NCI-H2029 treated with DMSO at 0.1 percent for 48 hours (cell line): ENCODE measurements at regions not wholly inside any gene's neighbourhood (a gene's known extent, or its start where the extent isn't known, plus 50 kb on each side); places are given as distances from the start of the nearest gene placed in this dataset.

ENCODE experiments used
- DNase-seq: peaks from one replicate; lab custom pipeline; 2025; lab: John Stamatoyannopoulos, UW

DNA sequence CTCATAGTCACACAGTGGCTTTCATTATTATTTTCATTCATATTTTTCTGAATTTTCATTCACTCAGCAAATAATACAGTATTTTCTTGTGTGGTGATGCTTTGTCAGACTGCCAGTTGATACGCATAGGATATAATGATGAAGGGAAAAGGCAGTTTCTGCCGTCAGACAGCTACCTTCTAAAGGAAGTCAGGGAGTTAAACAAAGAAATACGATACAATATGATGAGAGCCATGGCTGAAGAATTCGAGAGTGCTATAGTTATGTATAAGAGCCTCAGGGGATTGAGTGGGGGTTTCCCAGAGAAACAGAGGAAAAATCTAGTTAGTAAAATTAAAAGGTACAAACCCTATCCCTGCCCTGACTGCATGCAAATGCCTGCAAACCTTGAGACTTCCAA lies 479.1 kb downstream of the OLFM4 start:
- DNase-seq: no peak

DNA sequence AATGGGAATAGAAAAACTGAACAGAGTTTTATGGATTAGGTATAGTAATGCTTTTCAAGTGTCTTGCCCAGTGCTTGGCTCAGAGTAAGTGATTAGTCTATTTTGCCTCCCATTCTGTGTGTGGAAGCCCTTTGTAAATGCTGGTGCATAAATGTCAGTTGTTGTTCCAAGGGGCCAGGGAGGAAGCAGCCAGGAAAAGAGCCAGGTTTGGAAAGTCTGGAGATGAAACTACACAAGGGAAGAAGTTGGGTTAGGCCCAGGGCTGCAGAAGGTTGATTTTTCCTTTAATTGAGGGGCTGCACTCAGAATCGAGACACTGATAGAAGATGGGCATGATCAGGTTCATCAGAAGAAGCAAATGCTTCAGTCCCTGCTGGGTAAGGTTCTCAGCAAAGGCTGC lies 484.0 kb downstream of the OLFM4 start:
- DNase-seq: no peak

DNA sequence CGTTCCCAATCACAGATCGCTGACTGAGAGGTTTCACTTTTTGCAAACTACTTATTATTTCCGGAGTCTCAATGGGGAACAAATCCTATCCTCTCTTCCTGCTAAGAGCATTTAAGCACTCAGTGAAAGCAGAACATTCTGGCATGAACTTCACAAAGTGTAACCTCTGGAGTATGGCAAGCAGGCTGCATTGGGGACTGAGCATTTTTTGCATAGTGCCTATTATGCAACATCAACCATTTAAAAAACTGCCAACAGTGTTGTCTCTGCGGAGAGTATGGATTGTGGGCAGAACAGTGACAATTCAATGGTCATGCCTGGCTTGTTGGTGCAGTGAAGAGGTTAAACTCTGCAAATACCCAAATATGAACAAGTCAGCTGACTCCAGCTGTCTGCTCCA lies 484.6 kb downstream of the OLFM4 start:
- DNase-seq: no peak

DNA sequence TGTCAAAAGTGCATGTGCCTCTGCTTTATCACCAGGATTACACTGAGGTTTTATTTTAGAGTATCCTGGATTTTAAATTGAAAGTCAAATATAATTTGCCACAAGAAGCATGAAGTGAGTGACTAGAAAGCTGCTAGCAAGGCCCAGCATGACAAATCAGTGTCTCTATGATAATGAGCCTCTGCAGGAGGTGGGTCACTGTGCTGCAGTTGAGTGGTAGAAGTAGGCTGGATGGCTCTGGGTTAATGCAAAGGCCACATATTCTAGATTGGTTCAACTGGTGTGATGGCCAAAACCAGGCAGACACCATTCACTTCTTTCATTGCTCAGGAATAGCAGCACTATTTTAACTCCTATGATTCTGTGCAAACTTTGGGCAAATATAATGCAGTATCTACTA lies 491.5 kb downstream of the OLFM4 start:
- DNase-seq: no peak

DNA sequence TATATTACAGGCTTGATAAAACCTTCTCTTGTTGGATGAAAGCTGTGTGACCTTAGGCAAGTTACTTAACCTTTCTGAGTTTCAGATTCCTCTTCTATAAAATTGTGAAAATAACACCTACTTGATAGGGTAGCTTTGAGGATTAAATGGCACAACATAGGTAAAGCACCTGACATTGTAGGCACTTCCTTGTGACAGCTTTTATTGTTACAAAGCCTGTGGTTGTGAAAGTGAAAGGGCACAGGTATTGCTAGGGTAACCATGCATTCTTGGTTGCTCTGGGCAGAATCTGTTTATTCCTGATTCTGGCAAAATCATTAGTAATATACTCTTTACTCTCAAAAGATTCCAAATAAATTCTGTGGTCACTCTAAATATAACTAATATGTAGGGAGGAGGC lies 493.4 kb downstream of the OLFM4 start:
- DNase-seq: no peak

DNA sequence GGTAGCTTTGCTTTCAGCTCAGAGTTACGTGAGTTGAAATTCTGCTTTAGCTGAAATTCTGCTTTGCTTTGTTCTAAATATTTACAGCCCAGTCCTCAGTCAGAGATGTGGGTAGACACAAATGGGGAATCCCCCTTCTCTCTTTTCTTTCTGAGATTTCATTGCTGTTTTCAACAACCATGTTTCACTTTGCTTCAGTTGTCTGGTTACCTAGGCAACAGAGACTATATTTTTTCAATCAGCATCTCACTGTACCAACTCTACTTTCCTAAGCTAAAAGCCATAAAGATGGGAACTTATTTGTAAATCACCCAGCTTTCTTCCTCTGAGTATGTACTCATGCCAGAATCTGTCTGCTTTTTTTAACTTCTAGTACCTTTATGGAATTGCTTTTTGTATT lies 509.0 kb downstream of the OLFM4 start:
- DNase-seq: no peak

DNA sequence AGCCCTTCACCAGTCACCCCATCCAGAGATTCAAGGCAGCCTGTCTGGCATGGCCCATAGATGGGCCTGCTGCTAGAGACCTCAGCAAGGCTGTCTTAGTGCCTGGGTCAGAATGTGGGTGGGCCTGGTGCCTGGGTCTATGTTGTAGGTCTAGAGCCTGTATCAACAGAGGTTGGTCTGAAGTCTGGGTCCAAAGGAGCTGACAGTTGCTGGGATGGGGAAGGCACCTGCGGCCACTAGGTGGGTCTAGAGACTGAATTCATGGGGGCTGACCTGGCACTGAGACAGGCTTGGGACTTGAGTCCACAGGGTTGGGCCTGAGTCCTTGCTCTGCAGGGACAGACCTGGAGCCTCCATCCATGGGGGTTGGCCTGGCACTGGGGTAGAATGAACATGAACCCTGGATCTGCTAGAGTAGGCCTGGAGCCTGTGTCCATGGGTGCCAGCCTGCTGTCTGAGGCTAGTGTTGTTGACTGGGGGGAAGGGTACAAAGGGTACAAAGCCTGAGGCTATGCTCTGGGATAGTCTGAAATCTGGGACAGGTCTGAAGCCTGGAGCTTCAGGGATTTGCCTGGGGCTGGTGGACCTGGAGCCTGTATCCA lies 516.8 kb downstream of the OLFM4 start:
- no peak for DNase-seq

DNA sequence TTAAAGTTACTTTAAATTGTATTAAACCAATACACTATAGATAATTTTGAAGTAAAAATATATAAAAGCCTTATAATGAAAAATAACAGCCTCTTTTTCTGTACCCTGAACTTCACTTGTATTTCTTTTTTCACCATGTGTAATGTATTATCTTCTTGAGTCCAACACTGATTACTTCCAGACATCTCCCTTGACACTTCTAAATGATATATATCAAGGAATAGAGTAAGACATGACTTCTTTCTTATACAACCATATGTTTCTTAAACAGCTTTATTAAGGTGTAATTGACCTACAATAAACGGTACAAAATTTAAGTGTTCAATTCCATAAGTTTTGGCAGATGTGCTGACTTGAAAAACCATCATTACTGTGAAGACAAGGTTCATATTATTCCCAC lies 531.9 kb downstream of the OLFM4 start:
- no peak for DNase-seq

DNA sequence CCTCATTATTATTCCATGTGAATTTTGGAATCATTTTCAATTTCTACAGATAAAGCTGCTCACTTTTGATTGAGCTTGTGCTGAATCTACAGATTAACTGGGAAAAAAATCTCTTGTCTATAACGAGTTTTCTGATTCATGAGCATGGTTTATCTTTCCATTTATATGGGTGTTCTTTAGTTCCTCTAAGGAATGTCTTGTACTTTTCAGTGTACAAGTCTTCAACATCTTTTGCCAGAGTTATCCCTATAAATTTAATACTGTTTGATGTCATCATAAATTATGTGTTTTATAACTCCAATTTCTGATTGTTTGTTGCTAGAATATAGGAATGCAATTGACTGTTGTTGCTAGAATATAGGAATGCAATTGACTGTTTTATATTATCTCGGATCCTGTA lies 533.8 kb downstream of the OLFM4 start:
- DNase-seq: no peak

DNA sequence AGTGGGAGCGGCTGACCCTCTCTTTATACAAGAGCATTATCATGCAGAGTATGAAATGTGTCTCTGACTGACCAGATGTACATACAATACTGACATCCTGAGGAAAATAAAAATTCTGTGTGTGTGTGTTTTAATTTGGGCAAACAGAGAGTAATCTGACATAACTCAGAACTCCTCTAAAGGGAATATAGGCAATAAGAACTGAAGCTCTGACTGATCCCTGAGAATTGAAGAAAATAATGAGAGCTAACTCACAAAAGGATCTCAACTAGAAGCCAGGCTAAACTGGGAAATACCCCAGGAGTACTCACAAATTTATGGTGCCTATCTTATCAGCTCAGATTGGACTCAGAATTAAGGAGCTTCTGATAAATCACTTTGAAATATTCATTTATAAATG lies 539.9 kb downstream of the OLFM4 start:
- no peak for DNase-seq

DNA sequence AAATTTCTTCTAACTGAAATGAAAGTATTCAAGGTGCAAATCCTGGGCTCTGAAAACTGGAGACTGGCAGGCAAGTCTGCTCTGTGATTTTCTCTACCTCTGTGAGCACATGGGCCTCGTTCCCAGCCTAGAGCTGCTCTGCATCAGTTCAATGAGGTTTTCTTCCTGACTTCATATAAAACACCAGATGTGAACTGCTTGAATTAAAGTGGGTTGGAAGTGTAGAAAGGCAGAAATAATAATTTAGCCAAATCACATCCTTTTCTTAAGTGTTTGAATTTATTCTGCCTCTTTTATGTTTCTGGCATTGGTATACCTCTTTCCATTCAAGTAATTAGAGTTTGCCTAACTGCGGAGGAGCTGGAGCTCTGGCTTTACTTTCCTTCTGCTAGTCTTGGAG lies 540.8 kb downstream of the OLFM4 start:
- no peak for DNase-seq

DNA sequence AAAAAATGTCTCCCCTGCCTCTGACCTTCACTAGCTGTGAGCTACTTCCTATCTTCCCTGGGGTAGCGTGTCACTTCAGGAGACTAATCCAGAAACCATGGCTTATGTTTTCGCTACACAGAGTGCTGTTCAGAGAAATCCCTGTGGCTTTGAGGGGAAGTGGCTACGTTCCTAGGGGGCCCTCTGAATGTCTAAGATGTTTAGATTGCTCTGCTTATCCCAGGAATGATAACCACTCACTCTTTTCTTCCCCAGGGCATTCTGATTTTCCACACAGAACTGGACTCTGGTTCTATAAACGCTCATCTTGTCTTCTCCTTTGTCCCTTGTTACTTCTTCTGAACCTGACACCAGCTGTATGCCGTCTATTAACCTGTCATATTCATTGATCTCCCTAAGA lies 572.5 kb downstream of the OLFM4 start:
- DNase-seq: no peak

DNA sequence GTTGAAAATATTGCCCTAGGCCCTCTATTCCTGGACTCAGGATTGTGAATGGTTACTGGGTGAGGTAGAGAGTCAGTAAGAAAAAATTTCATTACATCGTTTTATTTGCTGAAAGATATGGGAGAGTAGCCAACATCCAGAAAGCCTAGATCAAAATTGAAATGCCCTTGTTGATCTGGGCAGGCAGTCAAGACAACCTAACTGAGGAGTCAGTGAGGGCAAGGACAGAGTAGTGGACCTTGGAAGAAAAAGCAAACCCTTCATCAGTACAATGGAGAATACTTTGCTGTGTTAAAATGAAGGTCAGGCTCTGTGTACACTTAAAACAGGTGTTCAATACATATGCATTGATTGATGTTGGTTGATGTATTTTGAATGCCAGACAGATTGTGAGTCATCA lies 576.7 kb downstream of the OLFM4 start:
- no peak for DNase-seq

DNA sequence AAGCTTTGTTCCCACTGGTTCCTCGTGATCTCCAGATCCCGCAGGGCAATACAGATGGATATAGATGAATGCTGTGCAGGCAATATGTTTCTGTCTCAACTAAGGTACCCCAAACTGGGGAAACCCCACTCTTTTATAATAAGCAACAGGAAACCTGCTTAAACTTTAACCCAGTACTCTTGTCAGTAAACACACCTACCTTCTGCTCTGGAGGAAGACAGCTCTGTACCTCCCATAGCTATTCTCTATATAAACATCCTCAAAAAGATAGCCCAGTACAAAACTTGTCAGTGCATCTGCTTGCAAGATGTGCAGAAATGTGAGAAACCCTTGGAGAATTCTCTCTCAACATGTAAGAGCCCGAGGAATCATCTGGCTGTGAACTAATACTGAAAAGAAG lies 583.6 kb downstream of the OLFM4 start:
- no peak for DNase-seq

DNA sequence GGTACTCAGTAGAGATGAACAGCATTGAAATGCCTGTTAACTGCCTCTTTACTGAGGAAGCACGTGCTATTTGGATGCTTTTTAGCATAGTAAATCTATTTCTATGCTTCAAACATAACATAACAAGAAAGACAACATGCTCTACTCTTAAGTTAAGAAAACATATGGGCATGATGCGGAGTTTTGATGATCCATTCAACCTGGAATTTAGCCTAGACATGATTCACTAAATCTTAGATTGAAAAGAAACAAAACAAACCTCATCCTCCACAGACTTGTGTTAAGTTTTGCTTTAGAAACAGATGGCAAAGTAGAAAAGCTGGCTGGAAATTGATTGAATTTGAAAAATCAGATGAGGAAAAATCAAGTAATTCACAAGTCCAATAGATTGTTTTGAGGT lies 593.8 kb downstream of the OLFM4 start:
- no peak for DNase-seq

DNA sequence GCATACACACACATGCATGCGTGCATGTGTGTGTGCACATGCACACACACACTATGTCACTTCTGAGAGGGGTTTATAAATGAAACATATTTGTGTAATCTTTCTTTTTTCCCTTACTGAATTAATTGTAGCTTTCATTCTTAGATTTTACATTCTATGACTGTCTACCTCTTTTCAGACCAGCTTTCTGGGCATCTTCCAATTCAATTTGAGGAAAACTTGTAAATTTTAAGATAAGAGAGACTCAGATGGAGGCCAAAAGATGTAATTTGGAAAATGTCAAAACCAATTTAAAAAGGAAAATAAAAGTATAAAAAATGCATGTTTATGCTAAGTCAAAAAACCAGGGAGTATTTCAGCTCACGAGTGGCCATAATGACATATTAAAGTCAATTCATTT lies 594.5 kb downstream of the OLFM4 start:
- no peak for DNase-seq

DNA sequence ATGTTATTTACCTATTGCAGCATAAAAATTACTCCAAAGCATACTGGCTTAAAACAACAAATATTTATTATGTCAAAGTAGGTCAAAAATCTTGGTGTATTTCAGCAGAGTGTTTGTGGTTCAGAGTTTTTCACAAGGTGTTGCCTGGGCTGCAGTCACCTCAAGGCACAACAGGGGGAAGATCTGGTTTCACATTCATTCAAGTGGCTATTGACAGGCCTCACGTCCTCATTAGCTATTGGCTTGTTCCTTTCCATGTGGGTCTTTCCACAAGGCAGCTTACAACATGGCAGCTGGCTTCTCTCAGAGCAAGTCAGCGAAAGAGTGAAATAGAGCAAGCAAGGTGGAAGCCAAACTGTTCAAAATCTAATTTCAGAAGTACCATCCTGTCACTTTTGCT lies 602.9 kb downstream of the OLFM4 start:
- no peak for DNase-seq

DNA sequence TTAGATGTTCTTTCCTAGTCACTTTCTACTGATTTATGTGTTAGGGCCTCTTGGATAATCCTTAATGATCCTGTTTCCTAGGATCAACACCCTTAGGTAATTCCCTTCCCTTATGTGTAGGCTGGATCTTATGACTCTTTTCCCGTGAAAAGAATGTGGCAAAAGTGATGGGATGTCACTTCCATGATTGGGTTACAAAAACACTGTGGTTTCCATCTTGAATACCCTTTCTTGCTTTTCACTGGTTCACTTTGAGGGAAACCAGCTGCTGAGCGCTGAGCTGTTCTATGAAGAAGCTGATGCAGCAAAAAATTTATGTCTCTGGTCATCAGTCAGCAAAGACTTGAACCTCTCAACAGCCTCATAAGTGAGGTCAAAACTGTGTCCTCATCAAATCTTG lies 609.4 kb downstream of the OLFM4 start:
- DNase-seq: no peak

DNA sequence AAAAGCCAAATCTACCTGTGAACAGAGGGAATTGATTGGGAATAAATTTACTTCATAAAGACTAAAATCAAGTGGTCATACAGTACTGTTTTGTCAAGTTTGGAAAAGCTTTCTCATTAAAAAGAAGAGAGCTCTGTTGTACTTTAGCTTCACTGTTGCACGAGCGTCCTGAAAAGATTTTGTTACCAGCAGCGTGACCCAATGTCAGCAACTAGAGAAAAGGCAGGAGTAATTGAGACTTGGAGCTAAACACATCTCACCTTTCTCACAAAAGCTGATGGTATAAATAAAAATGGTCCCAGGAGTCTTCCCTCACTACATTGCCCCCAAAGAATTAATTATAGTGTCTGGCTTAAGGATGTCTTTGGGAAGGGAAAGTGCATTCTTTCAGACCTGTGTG lies 613.7 kb downstream of the OLFM4 start:
- no peak for DNase-seq

DNA sequence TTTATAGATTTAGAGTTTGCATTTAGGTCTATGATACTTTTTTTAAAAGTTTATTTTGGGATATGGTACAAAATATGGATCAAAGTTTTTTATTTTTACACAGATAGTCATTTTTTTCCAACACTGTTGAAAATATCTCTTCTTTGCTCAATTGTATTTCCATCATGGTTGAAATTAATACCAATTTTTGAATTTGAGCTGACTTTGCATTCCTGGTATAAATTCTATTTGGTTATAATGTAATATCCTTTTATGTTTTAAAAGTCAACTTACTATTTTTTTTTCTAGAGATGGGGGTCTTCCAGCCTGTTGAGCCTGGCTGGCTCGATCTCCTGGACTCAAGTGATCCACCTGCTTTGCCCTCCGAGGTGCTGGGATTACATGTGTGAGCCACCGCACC lies 620.1 kb downstream of the OLFM4 start:
- DNase-seq: no peak

DNA sequence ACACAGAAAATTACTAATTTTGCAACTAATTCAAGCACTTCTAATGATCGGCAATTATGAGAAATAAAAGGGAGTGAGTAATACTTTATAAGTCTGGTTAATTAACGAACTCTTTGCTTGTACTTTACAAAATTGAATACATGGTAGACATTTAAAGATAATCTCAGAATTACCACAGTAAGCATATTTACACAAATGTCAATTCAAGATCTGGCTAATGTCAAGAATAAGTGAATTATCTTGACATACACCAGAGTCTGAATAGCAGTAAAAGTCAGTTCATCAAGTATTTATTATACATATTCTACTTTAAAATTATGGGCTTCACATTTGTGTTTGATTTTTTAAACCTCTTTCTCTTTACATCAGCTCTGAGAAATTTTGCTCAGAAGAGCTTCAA lies 643.4 kb downstream of the OLFM4 start:
- DNase-seq: no peak

DNA sequence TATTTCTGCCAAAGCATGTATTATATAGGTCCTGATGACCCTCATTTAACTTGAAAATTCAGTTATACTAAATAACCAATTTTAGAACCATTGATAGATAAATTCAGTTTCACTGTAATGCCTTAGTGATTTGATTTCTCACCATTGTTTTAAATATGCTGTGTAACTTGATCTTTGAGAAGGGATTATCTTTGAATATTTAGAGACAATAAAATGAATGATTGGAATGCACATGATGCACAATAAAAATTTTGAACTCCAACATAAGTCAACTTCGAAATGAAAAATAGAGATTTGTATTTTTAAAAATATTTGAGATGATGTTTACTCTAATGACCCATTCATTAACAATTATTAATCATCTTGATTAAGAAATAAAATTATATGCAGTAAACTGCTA lies 654.5 kb downstream of the OLFM4 start:
- no peak for DNase-seq

DNA sequence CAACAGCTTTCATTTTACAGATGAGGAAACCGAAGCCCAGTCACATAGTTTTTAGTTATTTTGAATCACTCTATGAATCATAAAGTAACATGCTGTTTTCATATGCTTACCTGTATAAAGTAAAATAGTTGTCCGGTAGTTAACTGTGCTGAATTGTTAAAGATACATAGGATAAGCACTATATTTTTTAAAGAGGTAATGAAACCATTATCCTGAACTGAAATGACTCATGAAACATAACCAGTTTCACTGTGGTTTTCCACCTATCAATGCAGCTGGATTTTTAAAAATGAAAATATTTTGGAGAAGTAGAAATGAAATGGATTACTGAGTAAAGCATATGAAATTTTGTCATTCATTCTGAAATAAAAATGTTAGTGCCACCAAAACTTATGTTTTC lies 655.0 kb downstream of the OLFM4 start:
- no peak for DNase-seq

DNA sequence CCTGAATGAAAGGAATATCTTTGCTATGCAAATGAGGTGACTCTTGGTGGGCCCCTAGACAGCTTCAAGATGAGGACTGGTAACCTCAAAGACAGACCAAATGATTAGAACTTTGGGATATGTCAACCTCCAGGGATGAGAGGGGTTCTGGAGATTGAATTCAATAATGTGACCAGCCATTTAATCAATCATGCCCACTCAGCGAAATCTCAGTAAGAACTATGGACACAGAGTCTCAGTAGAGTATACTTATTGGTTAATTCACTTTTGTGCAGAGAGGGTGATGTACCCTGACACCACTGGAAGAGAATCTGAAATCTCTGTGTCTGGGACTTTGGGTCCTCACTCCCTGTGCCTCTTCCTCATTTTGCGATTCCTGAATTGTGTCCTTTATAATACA lies 662.8 kb downstream of the OLFM4 start:
- DNase-seq: no peak
